NCI-H1092 treated with DMSO at 0.1 percent for 48 hours (cell line): ENCODE measurements at regions not wholly inside any gene's neighbourhood (a gene's known extent, or its start where the extent isn't known, plus 50 kb on each side); places are given as distances from the start of the nearest gene placed in this dataset.

Experiments
- DNase-seq: peaks from one replicate; lab custom pipeline; 2025; lab: John Stamatoyannopoulos, UW

GRCh38 chr14:98816720-98817119 lies 455.3 kb downstream of the BCL11B start:
- DNase-seq: no peak

- peak; percentile 14 for DNase-seq
These were observed 452.7 kb downstream of the BCL11B start for GRCh38 chr14:98819132-98819866.

- DNase-seq: no peak
These were observed 452.2 kb downstream of the BCL11B start for GRCh38 chr14:98819867-98820206.

- DNase-seq: no peak
These were observed 449.1 kb downstream of the BCL11B start for GRCh38 chr14:98822917-98823316.

- peak; percentile 12 for DNase-seq
These were observed 445.4 kb downstream of the BCL11B start for GRCh38 chr14:98826618-98827017.

GRCh38 chr14:98834119-98834518 lies 437.9 kb downstream of the BCL11B start:
- no peak for DNase-seq

GRCh38 chr14:98835051-98835824 lies 436.8 kb downstream of the BCL11B start:
- no peak for DNase-seq

GRCh38 chr14:98835825-98836100 lies 436.2 kb downstream of the BCL11B start:
- no peak for DNase-seq

GRCh38 chr14:98840091-98840490 lies 431.9 kb downstream of the BCL11B start:
- no peak for DNase-seq

GRCh38 chr14:98840511-98840910 lies 431.5 kb downstream of the BCL11B start:
- no peak for DNase-seq

- no peak for DNase-seq
These were observed 427.5 kb downstream of the BCL11B start for GRCh38 chr14:98844456-98844855.

GRCh38 chr14:98847521-98848468 lies 424.2 kb downstream of the BCL11B start:
- no peak for DNase-seq

- DNase-seq: no peak
These were observed 418.8 kb downstream of the BCL11B start for GRCh38 chr14:98853063-98853729.

GRCh38 chr14:98855926-98856715 lies 415.9 kb downstream of the BCL11B start:
- DNase-seq: no peak

- no peak for DNase-seq
These were observed 413.8 kb downstream of the BCL11B start for GRCh38 chr14:98858158-98858557.

GRCh38 chr14:98858561-98858960 lies 413.4 kb downstream of the BCL11B start:
- DNase-seq: no peak

GRCh38 chr14:98859301-98859700 lies 412.7 kb downstream of the BCL11B start:
- DNase-seq: no peak

GRCh38 chr14:98864211-98864610 lies 407.8 kb downstream of the BCL11B start:
- no peak for DNase-seq

GRCh38 chr14:98867146-98867545 lies 404.9 kb downstream of the BCL11B start:
- no peak for DNase-seq

- DNase-seq: no peak
These were observed 404.3 kb downstream of the BCL11B start for GRCh38 chr14:98867726-98868125.

GRCh38 chr14:98868866-98869265 lies 403.1 kb downstream of the BCL11B start:
- no peak for DNase-seq
